PFSK-1 (cell line): ENCODE measurements at regions not wholly inside any gene's neighbourhood (a gene's known extent, or its start where the extent isn't known, plus 50 kb on each side); places are given as distances from the start of the nearest gene placed in this dataset.

Experiments used
- FOXP2 ChIP-seq: optimal IDR thresholded peaks from 2 replicates; pipeline ENCODE3; 2011; ENCODE audit warnings: borderline replicate concordance, control low read depth, inconsistent platforms; ENCODE audit not compliant: insufficient read depth; ENCODE audit errors: extremely low read length, extremely low read depth
- POLR2AphosphoS5 ChIP-seq: IDR thresholded peaks from 2 replicates; pipeline ENCODE4 v1.6.1; 2012; ENCODE audit warnings: low read depth, mild to moderate bottlenecking, control low read depth, low read length, moderate library complexity
- REST ChIP-seq, 2 experiments: IDR thresholded peaks; 2 replicates each; pipeline versions ENCODE4 v1.6.1 to v1.8.0; 2011 to 2012; ENCODE audit warnings: low read depth in 2 of 2, low read length in 2 of 2, control low read depth in 1 of 2, inconsistent platforms in 1 of 2, mild to moderate bottlenecking in 1 of 2, moderate library complexity in 1 of 2; ENCODE audit not compliant: insufficient read depth in 1 of 2
- SIN3A ChIP-seq: IDR thresholded peaks from 2 replicates; pipeline ENCODE4 v1.6.1; 2012; ENCODE audit warnings: mild to moderate bottlenecking, low read length, moderate library complexity, borderline replicate concordance; ENCODE audit not compliant: insufficient read depth
- TAF1 ChIP-seq: IDR thresholded peaks from 2 replicates; pipeline ENCODE4 v1.6.1; 2012; ENCODE audit warnings: low read length, control low read depth, borderline replicate concordance; ENCODE audit not compliant: insufficient read depth

GRCh38 chr12:124485371-124485770, 82.0 kb downstream of the NCOR2 start:
- TF ChIP-seq TAF1: no peak
- no peak for TF ChIP-seq SIN3A
- no peak for TF ChIP-seq POLR2AphosphoS5
- no peak for TF ChIP-seq REST (IDR thresholded peaks at IDR 0.05; ENCODE audit: insufficient read depth in 1 of 2, low read depth in 2 of 2, low read length in 2 of 2)
- TF ChIP-seq FOXP2: no peak

GRCh38 chr12:124484526-124484953, 82.9 kb downstream of the NCOR2 start:
- TF ChIP-seq POLR2AphosphoS5 (no peak), SIN3A (no peak), REST (IDR thresholded peaks at IDR 0.05; ENCODE audit: insufficient read depth in 1 of 2, low read depth in 2 of 2, low read length in 2 of 2) (no peak), FOXP2 (no peak), TAF1 (no peak)

GRCh38 chr12:124484067-124484466, 83.3 kb downstream of the NCOR2 start:
- TF ChIP-seq REST (IDR thresholded peaks at IDR 0.05; ENCODE audit: insufficient read depth in 1 of 2, low read depth in 2 of 2, low read length in 2 of 2) (no peak), SIN3A (no peak), TAF1 (no peak), POLR2AphosphoS5 (no peak), FOXP2 (no peak)

- TF ChIP-seq POLR2AphosphoS5: no peak
- TF ChIP-seq FOXP2: no peak
- no peak for TF ChIP-seq SIN3A
- TF ChIP-seq REST (IDR thresholded peaks at IDR 0.05; ENCODE audit: insufficient read depth in 1 of 2, low read depth in 2 of 2, low read length in 2 of 2): no peak
- TF ChIP-seq TAF1: no peak
Measured at GRCh38 chr12:124482901-124483799, 84.3 kb downstream of the NCOR2 start.
